ENCODE measurements at regions not wholly inside any gene's neighbourhood (a gene's known extent, or its start where the extent isn't known, plus 50 kb on each side); places are given as distances from the start of the nearest gene placed in this dataset.
A peak's percentile ranks its signal among the peaks of the same experiment; 100 is the strongest.

GRCh38 chr15:69505956-69506556, 53.4 kb downstream of the RPLP1 start:
- Histone ChIP-seq H3K4me1 (no peaks in the 10 kb centered on the region), H3K4me3 (no peak overlapping the region), H3K36me3 (no peaks in the 10 kb centered on the region), H3K27ac (no peak overlapping the region), H3K9me3 (no peaks in the 10 kb centered on the region), H3K27me3 (no peaks in the 10 kb centered on the region)
- intact Hi-C loops (cut with DNase I; ENCODE audit: low total_unique reads) = no loop called here
- TF ChIP-seq CTCF (IDR thresholded peaks at IDR 0.05) = no peak
- no peak for DNase-seq

GRCh38 chr15:69508659-69509058, 56.0 kb downstream of the RPLP1 start:
- H3K36me3 ChIP-seq = no peaks in the 10 kb centered on the region
- no peak overlapping the region for H3K27ac ChIP-seq
- DNase-seq = peak in 1 of 2 donors; percentile 19
- peaks cover 0 to 3% of the 10 kb centered on the region in 2 donors for H3K27me3 ChIP-seq
- no peak overlapping the region for H3K4me3 ChIP-seq
- no peak for TF ChIP-seq CTCF (IDR thresholded peaks at IDR 0.05)
- intact Hi-C loops (cut with DNase I; ENCODE audit: low total_unique reads) = no loop called here
- H3K4me1 ChIP-seq = no peaks in the 10 kb centered on the region
- H3K9me3 ChIP-seq = no peaks in the 10 kb centered on the region

- H3K27me3 ChIP-seq = peaks cover 0 to 3% of the 10 kb centered on the region in 2 donors
- no peak for TF ChIP-seq CTCF (IDR thresholded peaks at IDR 0.05)
- peak in 1 of 2 donors; percentile 1 for DNase-seq
- no peaks in the 10 kb centered on the region for H3K36me3 ChIP-seq
- H3K27ac ChIP-seq = no peak overlapping the region
- intact Hi-C loops (cut with DNase I; ENCODE audit: low total_unique reads) = no loop called here
- no peaks in the 10 kb centered on the region for H3K4me1 ChIP-seq
- no peak overlapping the region for H3K4me3 ChIP-seq
- no peaks in the 10 kb centered on the region for H3K9me3 ChIP-seq
Measured at GRCh38 chr15:69509131-69509530, 56.5 kb downstream of the RPLP1 start.

- H3K4me1 ChIP-seq = no peaks in the 10 kb centered on the region
- DNase-seq = peak in 1 of 2 donors; percentile 6
- no peak for TF ChIP-seq CTCF (IDR thresholded peaks at IDR 0.05)
Measured at GRCh38 chr15:69510556-69510955, 57.9 kb downstream of the RPLP1 start.

GRCh38 chr15:69511015-69511414, 58.4 kb downstream of the RPLP1 start:
- intact Hi-C loops (cut with DNase I; ENCODE audit: low total_unique reads) = no loop called here
- H3K9me3 ChIP-seq = no peaks in the 10 kb centered on the region
- TF ChIP-seq CTCF (IDR thresholded peaks at IDR 0.05) = no peak

More at GRCh38 chr15:69510556-69510955, 57.9 kb downstream of the RPLP1 start:
- Histone ChIP-seq H3K4me3 (no peak overlapping the region), H3K27ac (no peak overlapping the region), H3K9me3 (no peaks in the 10 kb centered on the region), H3K36me3 (no peaks in the 10 kb centered on the region), H3K27me3 (peaks cover 0 to 3% of the 10 kb centered on the region in 2 donors)
- intact Hi-C loops (cut with DNase I; ENCODE audit: low total_unique reads) = no loop called here

More at GRCh38 chr15:69511015-69511414, 58.4 kb downstream of the RPLP1 start:
- H3K36me3 ChIP-seq = no peaks in the 10 kb centered on the region
- H3K4me3 ChIP-seq = no peak overlapping the region
- H3K27me3 ChIP-seq = peaks cover 0 to 3% of the 10 kb centered on the region in 2 donors
- H3K4me1 ChIP-seq = no peaks in the 10 kb centered on the region
- DNase-seq = no peak
- H3K27ac ChIP-seq = no peak overlapping the region
